WERI-Rb-1 (cell line): ENCODE measurements at regions not wholly inside any gene's neighbourhood (a gene's known extent, or its start where the extent isn't known, plus 50 kb on each side); places are given as distances from the start of the nearest gene placed in this dataset.

Experiments
- DNase-seq: peaks from one replicate; pipeline ENCODE4 v3.0.0-alpha.2; 2020
- H3K27ac ChIP-seq: fragments of 250-450 bp; sonication (Bioruptor Pico); 2 replicates; pipeline ENCODE4 v1.5.1; 2020; ENCODE audit warnings: mild to moderate bottlenecking, moderate library complexity
- H3K27me3 ChIP-seq: fragments of 250-450 bp; sonication (Bioruptor Pico); 2 replicates; pipeline ENCODE4 v1.5.1; 2021; ENCODE audit warnings: mild to moderate bottlenecking, low read depth, moderate library complexity; ENCODE audit not compliant: insufficient read depth, severe bottlenecking
- H3K36me3 ChIP-seq: fragments of 250-450 bp; sonication (Bioruptor Pico); 2 replicates; pipeline ENCODE4 v1.5.1; 2020; ENCODE audit warnings: mild to moderate bottlenecking, moderate library complexity
- H3K4me3 ChIP-seq: 2 replicates; pipeline ENCODE4 v1.5.1; 2011; ENCODE audit warnings: low read depth, mild to moderate bottlenecking, control low read depth, low read length
- H3K9me3 ChIP-seq: fragments of 250-450 bp; sonication (Bioruptor Pico); 2 replicates; pipeline ENCODE4 v1.5.1; 2021; ENCODE audit warnings: mild to moderate bottlenecking, moderate library complexity; ENCODE audit not compliant: severe bottlenecking
- CTCF ChIP-seq: IDR thresholded peaks from 2 replicates; pipeline ENCODE4 v1.5.1; 2011; ENCODE audit warnings: low read depth, mild to moderate bottlenecking, control low read depth, inconsistent platforms, low read length

GRCh38 chr14:89598548-89599186, 181.6 kb upstream of the FOXN3 start:
- H3K27ac ChIP-seq: no peak overlapping the region
- no peak for DNase-seq
- peaks cover 9% of the 10 kb centered on the region for H3K9me3 ChIP-seq
- H3K27me3 ChIP-seq: no peaks in the 10 kb centered on the region
- TF ChIP-seq CTCF: no peak
- no peaks in the 10 kb centered on the region for H3K36me3 ChIP-seq
- H3K4me3 ChIP-seq: no peak overlapping the region

GRCh38 chr14:89592961-89593360, 175.9 kb upstream of the FOXN3 start:
- no peak for DNase-seq
- H3K36me3 ChIP-seq: no peaks in the 10 kb centered on the region
- no peak overlapping the region for H3K4me3 ChIP-seq
- H3K27ac ChIP-seq: no peak overlapping the region
- H3K27me3 ChIP-seq: no peaks in the 10 kb centered on the region
- no peak for TF ChIP-seq CTCF
- H3K9me3 ChIP-seq: no peaks in the 10 kb centered on the region

GRCh38 chr14:89589400-89590118, 172.5 kb upstream of the FOXN3 start:
- H3K4me3 ChIP-seq: no peak overlapping the region
- H3K36me3 ChIP-seq: no peaks in the 10 kb centered on the region
- no peak for DNase-seq
- TF ChIP-seq CTCF: no peak
- no peaks in the 10 kb centered on the region for H3K27me3 ChIP-seq
- H3K9me3 ChIP-seq: no peaks in the 10 kb centered on the region
- H3K27ac ChIP-seq: no peak overlapping the region

- H3K9me3 ChIP-seq: no peaks in the 10 kb centered on the region
- TF ChIP-seq CTCF: no peak
- H3K36me3 ChIP-seq: no peaks in the 10 kb centered on the region
- H3K27me3 ChIP-seq: no peaks in the 10 kb centered on the region
- H3K4me3 ChIP-seq: no peak overlapping the region
- no peak for DNase-seq
- no peak overlapping the region for H3K27ac ChIP-seq
Measured at GRCh38 chr14:89588840-89589296, 171.8 kb upstream of the FOXN3 start.

- no peak for TF ChIP-seq CTCF
- no peaks in the 10 kb centered on the region for H3K27me3 ChIP-seq
- H3K27ac ChIP-seq: no peak overlapping the region
- DNase-seq: no peak
- no peak overlapping the region for H3K4me3 ChIP-seq
- H3K9me3 ChIP-seq: no peaks in the 10 kb centered on the region
- no peaks in the 10 kb centered on the region for H3K36me3 ChIP-seq
Measured at GRCh38 chr14:89588016-89588415, 171.0 kb upstream of the FOXN3 start.

GRCh38 chr14:89587136-89587420, 170.0 kb upstream of the FOXN3 start:
- Histone ChIP-seq H3K27me3 (no peaks in the 10 kb centered on the region), H3K27ac (no peak overlapping the region), H3K4me3 (no peak overlapping the region), H3K36me3 (no peaks in the 10 kb centered on the region), H3K9me3 (no peaks in the 10 kb centered on the region)
- DNase-seq: no peak
- TF ChIP-seq CTCF: no peak
